K562 (cell line): ENCODE measurements at regions not wholly inside any gene's neighbourhood (a gene's known extent, or its start where the extent isn't known, plus 50 kb on each side); places are given as distances from the start of the nearest gene placed in this dataset.

Source experiments
- ATAC-seq: fragments of 200-7000 bp; cut with Tn5 transposase; 3 replicates; pipeline ENCODE4 v1.9.1; 2020; ENCODE audit warnings: moderate library complexity
- BruUV-seq: library from RNA; stranded (reverse); fragments of 400-500 nt; replicated peaks from 2 replicates; lab custom pipeline; 2021; lab: Mats Ljungman, UMichigan
- CTCF ChIA-PET: fragments of 300-600 bp; formaldehyde crosslinking; extraction: SDS; loops from one replicate; lab custom pipeline; 2021; ENCODE audit warnings: low intra/inter-chr PET ratio; lab: Yijun Ruan, JAX
- POLR2A ChIA-PET: fragments of 300-600, 350-650 bp; sonication (Branson Sonifier 250); formaldehyde crosslinking; extraction: SDS; loops from one replicate; lab custom pipeline; 2021; ENCODE audit warnings: antibody characterized with exemption, inconsistent platforms; lab: Yijun Ruan, JAX
- DNase-seq, 4 experiments: peaks; one replicate each; pipeline versions ENCODE4 v3.0.0 to v3.0.0-alpha.2; 2011 to 2018; ENCODE audit warnings: low spot score in 3 of 4, mixed read lengths in 3 of 4; ENCODE audit errors: extremely low read depth in 1 of 4
- FAIRE-seq: peaks from 2 replicates; lab custom pipeline; 2011; peaks lifted over from hg19 to GRCh38; lab: Jason Lieb, UNC
- H2AFZ ChIP-seq: 2 replicates; pipeline ENCODE4 v1.6.0; 2011; ENCODE audit warnings: low read depth, low read length, control low read depth, inconsistent platforms
- H3K27ac ChIP-seq: fragments of 200-600 bp; 3 replicates; pipeline ENCODE4 v1.8.0; 2011; ENCODE audit warnings: low read depth, mild to moderate bottlenecking, control low read depth, inconsistent platforms, low read length, moderate library complexity, mixed read lengths; ENCODE audit errors: extremely low read depth
- H3K27me3 ChIP-seq, 2 experiments: fragments of 300-600 bp in 1 of 2; 2 replicates in 1 of 2; 3 replicates in 1 of 2; pipeline versions ENCODE4 v1.6.0 to v1.8.0; 2011; ENCODE audit warnings: inconsistent platforms in 2 of 2, low read length in 2 of 2, mild to moderate bottlenecking in 1 of 2, mixed read lengths in 1 of 2, moderate library complexity in 1 of 2; ENCODE audit not compliant: control insufficient read depth in 2 of 2, insufficient read depth in 2 of 2
- H3K36me3 ChIP-seq: fragments of 300-600 bp; 3 replicates; pipeline ENCODE4 v1.8.0; 2011; ENCODE audit warnings: mild to moderate bottlenecking, low read length, inconsistent platforms; ENCODE audit not compliant: control insufficient read depth, insufficient read depth
- H3K4me1 ChIP-seq, 2 experiments: fragments of 200-600 bp in 1 of 2; replicated peaks in 1 of 2; 2 replicates in 1 of 2; 3 replicates in 1 of 2; pipeline versions ENCODE4 v1.5.1 to v1.8.0; 2011; ENCODE audit warnings: inconsistent platforms in 2 of 2, low read length in 2 of 2, mild to moderate bottlenecking in 1 of 2, mixed read lengths in 1 of 2, moderate library complexity in 1 of 2; ENCODE audit not compliant: control insufficient read depth in 2 of 2, insufficient read depth in 2 of 2
- H3K4me2 ChIP-seq: 2 replicates; pipeline ENCODE4 v1.6.1; 2011; ENCODE audit warnings: low read length, control low read depth, inconsistent platforms, mixed read lengths; ENCODE audit not compliant: insufficient read depth
- H3K4me3 ChIP-seq: fragments of 200-600 bp; sonication (generic), shearing (Covaris generic); 2 replicates; pipeline ENCODE4 v1.5.1; 2016; ENCODE audit warnings: control low read depth, inconsistent platforms
- H3K79me2 ChIP-seq: fragments of 200-600 bp; 3 replicates; pipeline ENCODE4 v1.8.0; 2011; ENCODE audit warnings: low read length, inconsistent platforms; ENCODE audit not compliant: control insufficient read depth, insufficient read depth
- H3K9ac ChIP-seq, 2 experiments: 2 replicates each; pipeline versions ENCODE4 v1.6.0 to v1.6.1; 2011; ENCODE audit warnings: low read depth in 2 of 2, low read length in 2 of 2, control low read depth in 1 of 2, inconsistent platforms in 1 of 2, mild to moderate bottlenecking in 1 of 2, mixed read lengths in 1 of 2; ENCODE audit not compliant: insufficient read depth in 1 of 2
- H3K9me1 ChIP-seq: one replicate; pipeline ENCODE4 v1.6.0; 2011; ENCODE audit warnings: inconsistent platforms, mild to moderate bottlenecking, low read length, moderate library complexity; ENCODE audit not compliant: control insufficient read depth, insufficient read depth
- H3K9me3 ChIP-seq: replicated peaks from 2 replicates; pipeline ENCODE4 v1.5.1; 2011; ENCODE audit warnings: low read depth, low read length, inconsistent platforms; ENCODE audit not compliant: control insufficient read depth, insufficient read depth
- H4K20me1 ChIP-seq: replicated peaks from 2 replicates; pipeline ENCODE4 v1.6.1; 2011; ENCODE audit warnings: low read length, inconsistent platforms, mixed read lengths; ENCODE audit not compliant: control insufficient read depth, insufficient read depth
- BCOR ChIP-seq: fragments of 450-650 bp; IDR thresholded peaks from 2 replicates; pipeline ENCODE4 v1.6.1; 2016
- CHD4 ChIP-seq: fragments of 200-600 bp; sonication (generic); IDR thresholded peaks from 3 replicates; pipeline ENCODE4 v1.6.1; 2012; ENCODE audit warnings: low read depth, mild to moderate bottlenecking, mixed read lengths, low read length, inconsistent platforms; ENCODE audit not compliant: insufficient read depth, insufficient replicate concordance, poor library complexity, severe bottlenecking
- FOSL1 ChIP-seq: fragments of 200-800 bp; sonication (Bioruptor generic); conservative IDR thresholded peaks from 2 replicates; pipeline ENCODE4 v1.6.1; 2016; ENCODE audit warnings: missing genetic modification characterization, missing compliant biosample characterization
- HIVEP1 ChIP-seq: fragments of 250-450 bp; sonication (Bioruptor Pico); IDR thresholded peaks from 2 replicates; pipeline ENCODE4 v1.4.0; 2020; ENCODE audit warnings: mild to moderate bottlenecking
- MAX ChIP-seq: sonication (generic); formaldehyde crosslinking; IDR thresholded peaks from 2 replicates; pipeline ENCODE4 v1.9.0; 2022; ENCODE audit warnings: mild to moderate bottlenecking, missing genetic modification reagents
- PRDM10 ChIP-seq: fragments of 450-650 bp; IDR thresholded peaks from 2 replicates; pipeline ENCODE4 v1.6.1; 2018; ENCODE audit not compliant: partially characterized antibody
- PTBP1 ChIP-seq: fragments of 200-400 bp; formaldehyde crosslinking; IDR thresholded peaks from 2 replicates; pipeline ENCODE4 v1.6.1; 2017; ENCODE audit warnings: low read depth, low read length
- ZNF121 ChIP-seq: sonication (generic); formaldehyde crosslinking; conservative IDR thresholded peaks from 2 replicates; pipeline ENCODE4 v1.8.0; 2022; ENCODE audit warnings: missing genetic modification reagents
- ZNF407 ChIP-seq: fragments of 450-650 bp; IDR thresholded peaks from 2 replicates; pipeline ENCODE4 v1.6.1; 2016; ENCODE audit warnings: low read depth
- WGBS: fragments of 100-300 bp; shearing (Covaris generic); methylation state at CpG from one replicate; pipeline ENCODE4 v1.1.6; 2016; ENCODE audit warnings: low coverage, mixed read lengths; ENCODE audit not compliant: insufficient coverage; ENCODE audit errors: missing lambda C conversion rate; 5-methylcytosine and 5-hydroxymethylcytosine counted together
- in situ Hi-C: fragments of 300-500 bp; cut with MboI; formaldehyde crosslinking; loops from 4 replicates; pipeline ENCODE4 v1.15.0; 2018; ENCODE audit warnings: inconsistent platforms, mixed read lengths
- intact Hi-C: fragments of 100-400 bp; cut with micrococcal nuclease; formaldehyde crosslinking; loops from 2 replicates; pipeline ENCODE4 v1.14.2; 2022

- TF ChIP-seq PRDM10 (no peak), CHD4 (no peak)
- TF ChIP-seq, all 486 proteins: peak for 0
Measured at GRCh38 chr9:92196400-92196799, 81.2 kb upstream of the SPTLC1 start (continued).

GRCh38 chr9:92191801-92192200 lies 76.6 kb upstream of the SPTLC1 start:
- Histone ChIP-seq H4K20me1 (no peaks in the 10 kb centered on the region), H3K9me1 (no peaks in the 10 kb centered on the region), H3K27me3 (no peaks in the 10 kb centered on the region), H3K27ac (no peak overlapping the region), H3K79me2 (no peaks in the 10 kb centered on the region), H3K4me2 (no peak overlapping the region), H3K4me3 (no peak overlapping the region), H2AFZ (no peak overlapping the region), H3K4me1 (peaks cover 0 to 10% of the 10 kb centered on the region in 2 experiments; a peak in 2 of 5 replicates), H3K9ac (no peak overlapping the region), H3K36me3 (no peaks in the 10 kb centered on the region), H3K9me3 (no peaks in the 10 kb centered on the region)
- ChIA-PET POLR2A (no interaction called here), CTCF (no interaction called here)
- intact Hi-C loops (no loop called here), in situ Hi-C loops (no loop called here)
- 36% methylated on average over 5 of the region's 6 CpGs for WGBS
- ATAC-seq (peak; percentile 50), FAIRE-seq (no peak), DNase-seq (no peak)
- BruUV-seq = no TSS peak
- TF ChIP-seq FOSL1 (tag) (no peak), HIVEP1 (CRISPR knock-in tag) (no peak), PTBP1 (no peak), ZNF407 (no peak), BCOR (no peak), ZNF121 (CRISPR knock-in tag) (no peak), MAX (no peak)
